Tibial nerve (tissue), 3 donors: ENCODE measurements at regions not wholly inside any gene's neighbourhood (a gene's known extent, or its start where the extent isn't known, plus 50 kb on each side); places are given as distances from the start of the nearest gene placed in this dataset.

Experiments used
- POLR2A ChIP-seq, 2 donors: fragments of 450-650 bp; IDR thresholded peaks; one replicate each; pipeline ENCODE4 v1.6.1; 2017; ENCODE audit warnings: antibody characterized with exemption in 2 of 2, mild to moderate bottlenecking in 2 of 2, moderate library complexity in 2 of 2
- TF ChIP-seq, protein P1 (sequence below), 5 experiments: fragments of 200-600 bp in 3 of 5; fragments of 450-650 bp in 2 of 5; sonication (generic) in 3 of 5; IDR thresholded peaks; one replicate each; pipeline ENCODE4 v1.5.1; 2016 to 2019; ENCODE audit warnings: antibody characterized with exemption in 5 of 5, mild to moderate bottlenecking in 3 of 5, moderate library complexity in 2 of 5

DNA sequence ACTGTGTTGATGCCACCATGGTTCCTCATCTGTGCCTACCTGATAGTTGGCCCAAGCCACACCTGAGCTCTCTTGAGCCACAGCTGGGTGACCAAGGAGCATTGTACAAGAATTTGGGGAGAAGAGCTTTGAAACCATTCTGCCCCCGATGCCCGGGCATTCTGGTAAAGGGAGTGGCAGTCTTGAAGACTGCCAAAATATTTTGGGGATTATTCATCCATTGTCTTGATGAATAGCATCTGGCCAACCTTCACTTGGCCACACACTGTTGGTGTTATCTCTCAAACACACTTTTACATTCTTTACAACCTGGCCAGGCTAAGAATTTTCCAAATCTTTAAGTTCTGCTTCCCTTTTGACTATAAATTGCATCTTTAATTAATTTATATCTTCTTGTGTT, 113.1 kb upstream of the PCBD1 start:
- TF ChIP-seq, protein P1, sequence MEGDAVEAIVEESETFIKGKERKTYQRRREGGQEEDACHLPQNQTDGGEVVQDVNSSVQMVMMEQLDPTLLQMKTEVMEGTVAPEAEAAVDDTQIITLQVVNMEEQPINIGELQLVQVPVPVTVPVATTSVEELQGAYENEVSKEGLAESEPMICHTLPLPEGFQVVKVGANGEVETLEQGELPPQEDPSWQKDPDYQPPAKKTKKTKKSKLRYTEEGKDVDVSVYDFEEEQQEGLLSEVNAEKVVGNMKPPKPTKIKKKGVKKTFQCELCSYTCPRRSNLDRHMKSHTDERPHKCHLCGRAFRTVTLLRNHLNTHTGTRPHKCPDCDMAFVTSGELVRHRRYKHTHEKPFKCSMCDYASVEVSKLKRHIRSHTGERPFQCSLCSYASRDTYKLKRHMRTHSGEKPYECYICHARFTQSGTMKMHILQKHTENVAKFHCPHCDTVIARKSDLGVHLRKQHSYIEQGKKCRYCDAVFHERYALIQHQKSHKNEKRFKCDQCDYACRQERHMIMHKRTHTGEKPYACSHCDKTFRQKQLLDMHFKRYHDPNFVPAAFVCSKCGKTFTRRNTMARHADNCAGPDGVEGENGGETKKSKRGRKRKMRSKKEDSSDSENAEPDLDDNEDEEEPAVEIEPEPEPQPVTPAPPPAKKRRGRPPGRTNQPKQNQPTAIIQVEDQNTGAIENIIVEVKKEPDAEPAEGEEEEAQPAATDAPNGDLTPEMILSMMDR (IDR thresholded peaks at IDR 0.05) = no peak
- no peak for TF ChIP-seq POLR2A (IDR thresholded peaks at IDR 0.05)
